Posterior cingulate gyrus (tissue), 11 donors: ENCODE measurements at regions not wholly inside any gene's neighbourhood (a gene's known extent, or its start where the extent isn't known, plus 50 kb on each side); places are given as distances from the start of the nearest gene placed in this dataset.
A peak's percentile ranks its signal among the peaks of the same experiment; 100 is the strongest.
"Not testable (repeated sequence)": the region's sequence is repeated elsewhere in the genome, so short reads cannot be mapped to it uniquely, and the experiment has no call there.

Experiments used
- DNase-seq, 10 donors: peaks; one replicate each; pipeline versions ENCODE4 v3.0.0 to v3.0.0-alpha.2; 2020 to 2021; ENCODE audit warnings: mixed read lengths in 3 of 10
- intact Hi-C: fragments of 100-400 bp; cut with DNase I; formaldehyde crosslinking; loops from one replicate; pipeline ENCODE4 v1.15.1; 2023

- intact Hi-C loops = no loop called here
- DNase-seq = no peak
These were observed 104.9 kb downstream of the TMEM130 start for GRCh38 chr7:98764946-98765345.

- intact Hi-C loops, DNase-seq: not testable (repeated sequence)
These were observed 99.7 kb downstream of the TMEM130 start for GRCh38 chr7:98770085-98770484.

GRCh38 chr7:98771519-98771918 is 98.3 kb downstream of the TMEM130 start:
- DNase-seq = peak in 7 of 10 donors; percentile 19 to 92 (median 47)

GRCh38 chr7:98771941-98772603 is 97.7 kb downstream of the TMEM130 start:
- DNase-seq = no peak
- intact Hi-C loops = no loop called here

More at GRCh38 chr7:98771519-98771918, 98.3 kb downstream of the TMEM130 start:
- intact Hi-C loops = no loop called here

- no peak for DNase-seq
- intact Hi-C loops = no loop called here
These were observed 94.9 kb downstream of the TMEM130 start for GRCh38 chr7:98774884-98775283.

- peak in 1 of 10 donors; percentile 28 for DNase-seq
- intact Hi-C loops = no loop called here
These were observed 92.8 kb downstream of the TMEM130 start for GRCh38 chr7:98777051-98777450.

GRCh38 chr7:98778421-98778820 is 91.4 kb downstream of the TMEM130 start:
- peak in 1 of 10 donors; percentile 29 for DNase-seq
- intact Hi-C loops = no loop called here

- DNase-seq = peak in 1 of 10 donors; percentile 43
- intact Hi-C loops = no loop called here
These were observed 89.8 kb downstream of the TMEM130 start for GRCh38 chr7:98779800-98780587.

GRCh38 chr7:98784216-98784785 is 85.5 kb downstream of the TMEM130 start:
- no peak for DNase-seq
- intact Hi-C loops = no loop called here

- DNase-seq = no peak
- intact Hi-C loops = no loop called here
These were observed 83.8 kb downstream of the TMEM130 start for GRCh38 chr7:98785929-98786571.

- intact Hi-C loops = no loop called here
- DNase-seq = peak in 1 of 10 donors; percentile 18
These were observed 80.8 kb downstream of the TMEM130 start for GRCh38 chr7:98788966-98789365.

- DNase-seq, intact Hi-C loops: not testable (repeated sequence)
These were observed 75.4 kb downstream of the TMEM130 start for GRCh38 chr7:98794453-98794852.

- peak in 1 of 10 donors; percentile 65 for DNase-seq
- intact Hi-C loops = no loop called here
These were observed 73.9 kb downstream of the TMEM130 start for GRCh38 chr7:98795741-98796493.
